ENCODE measurements at regions not wholly inside any gene's neighbourhood (a gene's known extent, or its start where the extent isn't known, plus 50 kb on each side); places are given as distances from the start of the nearest gene placed in this dataset.

DNA sequence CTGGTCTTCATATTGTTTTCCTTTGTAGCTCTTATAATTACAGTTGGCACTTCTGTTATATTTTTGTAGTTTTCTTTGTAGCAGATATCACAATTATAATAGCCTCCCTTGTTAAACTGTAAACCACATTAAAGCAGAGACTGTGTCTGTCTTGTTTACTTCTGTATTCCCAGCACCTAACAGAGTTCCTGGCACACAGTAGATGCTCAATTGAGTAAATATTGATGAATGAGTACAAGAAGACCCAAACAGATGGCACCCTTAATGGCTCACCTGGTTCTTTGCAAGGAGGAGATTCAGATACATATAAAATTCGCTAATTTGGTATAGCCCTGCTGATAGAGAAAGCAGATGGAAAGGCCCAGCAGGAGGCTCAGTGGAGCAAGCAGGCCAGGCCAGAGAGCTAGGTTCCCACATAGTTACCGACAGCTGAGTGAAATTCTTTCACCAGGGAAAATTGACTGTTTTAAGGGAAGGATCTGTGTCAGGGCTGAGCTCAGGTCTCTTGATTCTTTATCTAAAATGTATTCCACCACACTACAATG lies 120.1 kb downstream of the NUP35 start:
- TF ChIP-seq, protein P1, sequence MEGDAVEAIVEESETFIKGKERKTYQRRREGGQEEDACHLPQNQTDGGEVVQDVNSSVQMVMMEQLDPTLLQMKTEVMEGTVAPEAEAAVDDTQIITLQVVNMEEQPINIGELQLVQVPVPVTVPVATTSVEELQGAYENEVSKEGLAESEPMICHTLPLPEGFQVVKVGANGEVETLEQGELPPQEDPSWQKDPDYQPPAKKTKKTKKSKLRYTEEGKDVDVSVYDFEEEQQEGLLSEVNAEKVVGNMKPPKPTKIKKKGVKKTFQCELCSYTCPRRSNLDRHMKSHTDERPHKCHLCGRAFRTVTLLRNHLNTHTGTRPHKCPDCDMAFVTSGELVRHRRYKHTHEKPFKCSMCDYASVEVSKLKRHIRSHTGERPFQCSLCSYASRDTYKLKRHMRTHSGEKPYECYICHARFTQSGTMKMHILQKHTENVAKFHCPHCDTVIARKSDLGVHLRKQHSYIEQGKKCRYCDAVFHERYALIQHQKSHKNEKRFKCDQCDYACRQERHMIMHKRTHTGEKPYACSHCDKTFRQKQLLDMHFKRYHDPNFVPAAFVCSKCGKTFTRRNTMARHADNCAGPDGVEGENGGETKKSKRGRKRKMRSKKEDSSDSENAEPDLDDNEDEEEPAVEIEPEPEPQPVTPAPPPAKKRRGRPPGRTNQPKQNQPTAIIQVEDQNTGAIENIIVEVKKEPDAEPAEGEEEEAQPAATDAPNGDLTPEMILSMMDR (IDR thresholded peaks at IDR 0.05) = no peak
- TF ChIP-seq MEF2A (IDR thresholded peaks at IDR 0.05; ENCODE audit: borderline replicate concordance, low read depth) = no peak
- TF ChIP-seq RFX5 (IDR thresholded peaks at IDR 0.05; ENCODE audit: low read length) = no peak
- TF ChIP-seq RXRA (IDR thresholded peaks at IDR 0.05; ENCODE audit: borderline replicate concordance, low read depth) = no peak
- TF ChIP-seq, protein P2, sequence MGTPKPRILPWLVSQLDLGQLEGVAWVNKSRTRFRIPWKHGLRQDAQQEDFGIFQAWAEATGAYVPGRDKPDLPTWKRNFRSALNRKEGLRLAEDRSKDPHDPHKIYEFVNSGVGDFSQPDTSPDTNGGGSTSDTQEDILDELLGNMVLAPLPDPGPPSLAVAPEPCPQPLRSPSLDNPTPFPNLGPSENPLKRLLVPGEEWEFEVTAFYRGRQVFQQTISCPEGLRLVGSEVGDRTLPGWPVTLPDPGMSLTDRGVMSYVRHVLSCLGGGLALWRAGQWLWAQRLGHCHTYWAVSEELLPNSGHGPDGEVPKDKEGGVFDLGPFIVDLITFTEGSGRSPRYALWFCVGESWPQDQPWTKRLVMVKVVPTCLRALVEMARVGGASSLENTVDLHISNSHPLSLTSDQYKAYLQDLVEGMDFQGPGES (IDR thresholded peaks at IDR 0.05; ENCODE audit: low read depth, low read length) = no peak
- TF ChIP-seq, protein P3, sequence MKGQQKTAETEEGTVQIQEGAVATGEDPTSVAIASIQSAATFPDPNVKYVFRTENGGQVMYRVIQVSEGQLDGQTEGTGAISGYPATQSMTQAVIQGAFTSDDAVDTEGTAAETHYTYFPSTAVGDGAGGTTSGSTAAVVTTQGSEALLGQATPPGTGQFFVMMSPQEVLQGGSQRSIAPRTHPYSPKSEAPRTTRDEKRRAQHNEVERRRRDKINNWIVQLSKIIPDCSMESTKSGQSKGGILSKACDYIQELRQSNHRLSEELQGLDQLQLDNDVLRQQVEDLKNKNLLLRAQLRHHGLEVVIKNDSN (IDR thresholded peaks at IDR 0.05; ENCODE audit: borderline replicate concordance, low read depth) = no peak
- TF ChIP-seq EZH2phosphoT487 (IDR thresholded peaks at IDR 0.05; ENCODE audit: borderline replicate concordance, low read depth) = no peak
- TF ChIP-seq EP300 (IDR thresholded peaks at IDR 0.05; ENCODE audit: borderline replicate concordance in 1 of 2, low read depth in 1 of 2, low read length in 1 of 2) = no peak
- TF ChIP-seq, protein P4, sequence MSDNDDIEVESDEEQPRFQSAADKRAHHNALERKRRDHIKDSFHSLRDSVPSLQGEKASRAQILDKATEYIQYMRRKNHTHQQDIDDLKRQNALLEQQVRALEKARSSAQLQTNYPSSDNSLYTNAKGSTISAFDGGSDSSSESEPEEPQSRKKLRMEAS (IDR thresholded peaks at IDR 0.05; ENCODE audit: low read depth) = no peak

Data from SK-N-SH (cell line).